ENCODE measurements at regions not wholly inside any gene's neighbourhood (a gene's known extent, or its start where the extent isn't known, plus 50 kb on each side); places are given as distances from the start of the nearest gene placed in this dataset.

- TF ChIP-seq CTCF (optimal IDR thresholded peaks at IDR 0.05 in 1 of 3, IDR thresholded peaks at IDR 0.05 in 1 of 3, conservative IDR thresholded peaks at IDR 0.05 in 1 of 3; ENCODE audit: extremely low read depth in 1 of 3, insufficient read depth in 2 of 3, low read length in 3 of 3) (no peak), EZH2 (IDR thresholded peaks at IDR 0.05; ENCODE audit: low read length) (no peak)
Observed at GRCh38 chr2:14136030-14136429, 496.5 kb upstream of the LRATD1 start.
